SKM-1 treated with dmso at 0.1 percent for 144 hours (cell line): ENCODE measurements at regions not wholly inside any gene's neighbourhood (a gene's known extent, or its start where the extent isn't known, plus 50 kb on each side); places are given as distances from the start of the nearest gene placed in this dataset.
"Not testable (repeated sequence)": the region's sequence is repeated elsewhere in the genome, so short reads cannot be mapped to it uniquely, and the experiment has no call there.

Source experiments
- DNase-seq: peaks from one replicate; lab custom pipeline; 2025; ENCODE audit not compliant: unreplicated experiment; lab: John Stamatoyannopoulos, UW

- DNase-seq, result no peak
Measured at GRCh38 chr3:161599697-161600096, 103.1 kb downstream of the OTOL1 start.

- no peak for DNase-seq
Measured at GRCh38 chr3:161600173-161600572, 103.6 kb downstream of the OTOL1 start.

GRCh38 chr3:161602475-161602874 is 105.9 kb downstream of the OTOL1 start:
- no peak for DNase-seq

- no peak for DNase-seq
Measured at GRCh38 chr3:161602918-161603317, 106.3 kb downstream of the OTOL1 start.

- no peak for DNase-seq
Measured at GRCh38 chr3:161607056-161607455, 110.4 kb downstream of the OTOL1 start.

GRCh38 chr3:161619351-161619750 is 122.7 kb downstream of the OTOL1 start:
- no peak for DNase-seq

- no peak for DNase-seq
Measured at GRCh38 chr3:161630794-161631193, 134.2 kb downstream of the OTOL1 start.

GRCh38 chr3:161631536-161631935 is 134.9 kb downstream of the OTOL1 start:
- DNase-seq, result no peak

- DNase-seq, result no peak
Measured at GRCh38 chr3:161637559-161637958, 141.0 kb downstream of the OTOL1 start.

- DNase-seq, result not testable (repeated sequence)
Measured at GRCh38 chr3:161639095-161639494, 142.5 kb downstream of the OTOL1 start.

GRCh38 chr3:161640181-161640580 is 143.6 kb downstream of the OTOL1 start:
- DNase-seq, result no peak

- no peak for DNase-seq
Measured at GRCh38 chr3:161641287-161641686, 144.7 kb downstream of the OTOL1 start.

- DNase-seq, result no peak
Measured at GRCh38 chr3:161644891-161645635, 148.5 kb downstream of the OTOL1 start.

- no peak for DNase-seq
Measured at GRCh38 chr3:161647936-161648470, 151.4 kb downstream of the OTOL1 start.

GRCh38 chr3:161649900-161650484 is 153.4 kb downstream of the OTOL1 start:
- DNase-seq, result no peak

- no peak for DNase-seq
Measured at GRCh38 chr3:161657786-161658185, 161.2 kb downstream of the OTOL1 start.

- no peak for DNase-seq
Measured at GRCh38 chr3:161671141-161671540, 174.5 kb downstream of the OTOL1 start.

- no peak for DNase-seq
Measured at GRCh38 chr3:161672478-161672877, 175.9 kb downstream of the OTOL1 start.

GRCh38 chr3:161673866-161674265 is 177.3 kb downstream of the OTOL1 start:
- no peak for DNase-seq

- no peak for DNase-seq
Measured at GRCh38 chr3:161674402-161674801, 177.8 kb downstream of the OTOL1 start.

- DNase-seq, result not testable (repeated sequence)
Measured at GRCh38 chr3:161681831-161682230, 185.2 kb downstream of the OTOL1 start.

GRCh38 chr3:161682715-161683114 is 186.1 kb downstream of the OTOL1 start:
- DNase-seq, result no peak
